ENCODE measurements at regions not wholly inside any gene's neighbourhood (a gene's known extent, or its start where the extent isn't known, plus 50 kb on each side); places are given as distances from the start of the nearest gene placed in this dataset.

- POLR2A ChIA-PET, result no interaction called here
- no peaks in the 10 kb centered on the region for H3K36me3 ChIP-seq (ENCODE audit: control insufficient read depth in 2 of 2, extremely low read depth in 1 of 2, insufficient read depth in 2 of 2, low read length in 2 of 2)
- H3K4me3 ChIP-seq (replicated peaks in 1 of 3; ENCODE audit: insufficient read depth in 1 of 3, low read depth in 1 of 3, low read length in 3 of 3), result no peak overlapping the region
- CTCF ChIA-PET, result no interaction called here
- H3K27ac ChIP-seq (ENCODE audit: insufficient read depth, low read depth, low read length), result no peak overlapping the region
- H4K20me1 ChIP-seq (replicated peaks; ENCODE audit: control insufficient read depth, extremely low read depth, insufficient read depth, low read length), result no peaks in the 10 kb centered on the region
- H3K9me3 ChIP-seq (replicated peaks; ENCODE audit: control insufficient read depth, insufficient read depth, low read length), result peaks cover 2% of the 10 kb centered on the region
- no TSS peak for BruUV-seq (replicated peaks)
- intact Hi-C loops (cut with micrococcal nuclease), result no loop called here
- H3K9me1 ChIP-seq (replicated peaks; ENCODE audit: control insufficient read depth, extremely low read depth, insufficient read depth, low read length), result no peaks in the 10 kb centered on the region
- TF ChIP-seq GATA2 (IDR thresholded peaks at IDR 0.05; ENCODE audit: insufficient read depth, insufficient read length, low read depth, low read length) (no peak), MAX (IDR thresholded peaks at IDR 0.05; ENCODE audit: insufficient read depth, insufficient read length) (no peak), MYC (IDR thresholded peaks at IDR 0.05; ENCODE audit: low read depth, low read length) (no peak), JUN (IDR thresholded peaks at IDR 0.05; ENCODE audit: borderline replicate concordance, insufficient read depth, insufficient read length, low read depth) (no peak), FOS (IDR thresholded peaks at IDR 0.05; ENCODE audit: borderline replicate concordance, insufficient read depth, low read length) (no peak), POLR2AphosphoS5 (IDR thresholded peaks at IDR 0.05; ENCODE audit: insufficient read depth, low read depth, low read length) (no peak), POLR2A (IDR thresholded peaks at IDR 0.05; ENCODE audit: low read depth, low read length) (no peak), EZH2 (IDR thresholded peaks at IDR 0.05; ENCODE audit: borderline replicate concordance, low read depth, low read length, severe bottlenecking) (no peak)
- TF ChIP-seq, protein P1, sequence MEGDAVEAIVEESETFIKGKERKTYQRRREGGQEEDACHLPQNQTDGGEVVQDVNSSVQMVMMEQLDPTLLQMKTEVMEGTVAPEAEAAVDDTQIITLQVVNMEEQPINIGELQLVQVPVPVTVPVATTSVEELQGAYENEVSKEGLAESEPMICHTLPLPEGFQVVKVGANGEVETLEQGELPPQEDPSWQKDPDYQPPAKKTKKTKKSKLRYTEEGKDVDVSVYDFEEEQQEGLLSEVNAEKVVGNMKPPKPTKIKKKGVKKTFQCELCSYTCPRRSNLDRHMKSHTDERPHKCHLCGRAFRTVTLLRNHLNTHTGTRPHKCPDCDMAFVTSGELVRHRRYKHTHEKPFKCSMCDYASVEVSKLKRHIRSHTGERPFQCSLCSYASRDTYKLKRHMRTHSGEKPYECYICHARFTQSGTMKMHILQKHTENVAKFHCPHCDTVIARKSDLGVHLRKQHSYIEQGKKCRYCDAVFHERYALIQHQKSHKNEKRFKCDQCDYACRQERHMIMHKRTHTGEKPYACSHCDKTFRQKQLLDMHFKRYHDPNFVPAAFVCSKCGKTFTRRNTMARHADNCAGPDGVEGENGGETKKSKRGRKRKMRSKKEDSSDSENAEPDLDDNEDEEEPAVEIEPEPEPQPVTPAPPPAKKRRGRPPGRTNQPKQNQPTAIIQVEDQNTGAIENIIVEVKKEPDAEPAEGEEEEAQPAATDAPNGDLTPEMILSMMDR (IDR thresholded peaks at IDR 0.05; ENCODE audit: extremely low read depth in 1 of 2, insufficient read depth in 1 of 2, low read depth in 1 of 2, low read length in 2 of 2), result no peak
- H3K9ac ChIP-seq (replicated peaks; ENCODE audit: extremely low read depth, insufficient read depth, low read length), result no peak overlapping the region
- no peak overlapping the region for H3K4me2 ChIP-seq (ENCODE audit: insufficient read depth, low read length)
- no peak for FAIRE-seq
- DNase-seq (ENCODE audit: low read depth, low spot score), result no peak
- no peaks in the 10 kb centered on the region for H3K27me3 ChIP-seq (ENCODE audit: control insufficient read depth in 2 of 2, insufficient read depth in 2 of 2, low read length in 2 of 2)
- no peaks in the 10 kb centered on the region for H3K79me2 ChIP-seq (ENCODE audit: control insufficient read depth, insufficient read depth, low read length)
- no peaks in the 10 kb centered on the region for H3K4me1 ChIP-seq (ENCODE audit: control insufficient read depth, extremely low read depth, insufficient read depth, low read length)
- dilution Hi-C loops (cut with MboI; ENCODE audit: extremely low pct_ligation_motif_present, low sequenced_read_pairs), result no loop called here
- H2AFZ ChIP-seq (ENCODE audit: low read depth, low read length), result no peak overlapping the region
These were observed 2039.3 kb downstream of the OLFM4 start for GRCh38 chr13:55067946-55068345.
